ENCODE measurements at regions not wholly inside any gene's neighbourhood (a gene's known extent, or its start where the extent isn't known, plus 50 kb on each side); places are given as distances from the start of the nearest gene placed in this dataset.

- no peak overlapping the region for H3K14ac ChIP-seq (ENCODE audit: low read length)
- no peaks in the 10 kb centered on the region for H3K27me3 ChIP-seq (ENCODE audit: control insufficient read depth in 3 of 3, insufficient read depth in 3 of 3, low read depth in 1 of 3, low read length in 3 of 3)
- no peak overlapping the region for H2BK15ac ChIP-seq (ENCODE audit: low read length)
- no peak overlapping the region for H2AK5ac ChIP-seq (ENCODE audit: low read depth, low read length)
- H3K27ac ChIP-seq (replicated peaks; ENCODE audit: low read length): no peak overlapping the region
- WGBS, 2 donors (ENCODE audit: extremely low coverage in 2 of 2, insufficient read length in 2 of 2, insufficient replicate concordance in 1 of 2): no CpG with 5 or more reads among the region's 4 CpGs
- H3K9ac ChIP-seq (ENCODE audit: low read depth, low read length, poor library complexity): no peak overlapping the region
- no peak overlapping the region for H2BK5ac ChIP-seq (ENCODE audit: low read length)
- H3K4me1 ChIP-seq (ENCODE audit: control insufficient read depth in 2 of 2, insufficient read depth in 1 of 2, low read depth in 1 of 2, low read length in 2 of 2): no peaks in the 10 kb centered on the region
- H2BK120ac ChIP-seq (ENCODE audit: low read depth, low read length): no peak overlapping the region
- H3K4me3 ChIP-seq (ENCODE audit: low read length in 2 of 2): no peak overlapping the region
- H3K4me2 ChIP-seq (ENCODE audit: insufficient read depth, low read length, poor library complexity, severe bottlenecking): no peak overlapping the region
- no peak overlapping the region for H4K91ac ChIP-seq (ENCODE audit: low read depth, low read length, poor library complexity)
- no peak overlapping the region for H2AFZ ChIP-seq (ENCODE audit: low read length)
- no peak overlapping the region for H3K4ac ChIP-seq (ENCODE audit: low read length)
- no peak overlapping the region for H2BK12ac ChIP-seq (ENCODE audit: low read length)
- H3K79me1 ChIP-seq (ENCODE audit: low read depth, low read length): no peaks in the 10 kb centered on the region
- H3K23ac ChIP-seq (ENCODE audit: low read depth, low read length, poor library complexity): no peak overlapping the region
- no peak overlapping the region for H4K8ac ChIP-seq (ENCODE audit: low read depth, low read length)
- DNase-seq (ENCODE audit: low spot score): no peak
- H3K9me3 ChIP-seq (replicated peaks in 1 of 2; ENCODE audit: control insufficient read depth in 2 of 2, insufficient read depth in 1 of 2, low read depth in 1 of 2, low read length in 2 of 2): no peaks in the 10 kb centered on the region
- no peaks in the 10 kb centered on the region for H3K36me3 ChIP-seq (replicated peaks in 1 of 2; ENCODE audit: control insufficient read depth in 2 of 2, insufficient read depth in 2 of 2, low read length in 2 of 2)
- no peak overlapping the region for H3K18ac ChIP-seq (ENCODE audit: low read length)
These were observed 649.6 kb downstream of the BCL11B start for GRCh38 chr14:98622208-98623051.

- DNase-seq (ENCODE audit: low spot score): no peak
- Histone ChIP-seq H3K23ac (ENCODE audit: low read depth, low read length, poor library complexity) (no peak overlapping the region), H3K27me3 (ENCODE audit: control insufficient read depth in 3 of 3, insufficient read depth in 3 of 3, low read depth in 1 of 3, low read length in 3 of 3) (no peaks in the 10 kb centered on the region), H4K8ac (ENCODE audit: low read depth, low read length) (no peak overlapping the region), H3K4me3 (ENCODE audit: low read length in 2 of 2) (no peak overlapping the region), H2AK5ac (ENCODE audit: low read depth, low read length) (no peak overlapping the region), H3K4ac (ENCODE audit: low read length) (no peak overlapping the region), H2AFZ (ENCODE audit: low read length) (no peak overlapping the region), H2BK15ac (ENCODE audit: low read length) (no peak overlapping the region), H3K9ac (ENCODE audit: low read depth, low read length, poor library complexity) (no peak overlapping the region), H4K91ac (ENCODE audit: low read depth, low read length, poor library complexity) (no peak overlapping the region), H2BK12ac (ENCODE audit: low read length) (no peak overlapping the region), H3K27ac (replicated peaks; ENCODE audit: low read length) (no peak overlapping the region), H2BK5ac (ENCODE audit: low read length) (no peak overlapping the region), H3K4me1 (ENCODE audit: control insufficient read depth in 2 of 2, insufficient read depth in 1 of 2, low read depth in 1 of 2, low read length in 2 of 2) (no peaks in the 10 kb centered on the region), H3K9me3 (replicated peaks in 1 of 2; ENCODE audit: control insufficient read depth in 2 of 2, insufficient read depth in 1 of 2, low read depth in 1 of 2, low read length in 2 of 2) (no peaks in the 10 kb centered on the region), H3K18ac (ENCODE audit: low read length) (no peak overlapping the region), H2BK120ac (ENCODE audit: low read depth, low read length) (no peak overlapping the region), H3K36me3 (replicated peaks in 1 of 2; ENCODE audit: control insufficient read depth in 2 of 2, insufficient read depth in 2 of 2, low read length in 2 of 2) (no peaks in the 10 kb centered on the region), H3K79me1 (ENCODE audit: low read depth, low read length) (no peaks in the 10 kb centered on the region), H3K14ac (ENCODE audit: low read length) (no peak overlapping the region), H3K4me2 (ENCODE audit: insufficient read depth, low read length, poor library complexity, severe bottlenecking) (no peak overlapping the region)
- no CpG with 5 or more reads among the region's 14 CpGs for WGBS, 2 donors (ENCODE audit: extremely low coverage in 2 of 2, insufficient read length in 2 of 2, insufficient replicate concordance in 1 of 2)
These were observed 648.1 kb downstream of the BCL11B start for GRCh38 chr14:98623788-98624415.

GRCh38 chr14:98633380-98633779 is 638.6 kb downstream of the BCL11B start:
- Histone ChIP-seq H3K23ac (ENCODE audit: low read depth, low read length, poor library complexity) (no peak overlapping the region), H3K4ac (ENCODE audit: low read length) (no peak overlapping the region), H2BK15ac (ENCODE audit: low read length) (no peak overlapping the region), H3K27me3 (ENCODE audit: control insufficient read depth in 3 of 3, insufficient read depth in 3 of 3, low read depth in 1 of 3, low read length in 3 of 3) (no peaks in the 10 kb centered on the region), H3K9ac (ENCODE audit: low read depth, low read length, poor library complexity) (no peak overlapping the region), H2BK120ac (ENCODE audit: low read depth, low read length) (no peak overlapping the region), H4K8ac (ENCODE audit: low read depth, low read length) (no peak overlapping the region), H3K4me1 (ENCODE audit: control insufficient read depth in 2 of 2, insufficient read depth in 1 of 2, low read depth in 1 of 2, low read length in 2 of 2) (no peaks in the 10 kb centered on the region), H3K18ac (ENCODE audit: low read length) (no peak overlapping the region), H3K9me3 (replicated peaks in 1 of 2; ENCODE audit: control insufficient read depth in 2 of 2, insufficient read depth in 1 of 2, low read depth in 1 of 2, low read length in 2 of 2) (no peaks in the 10 kb centered on the region), H3K79me1 (ENCODE audit: low read depth, low read length) (no peaks in the 10 kb centered on the region), H3K4me2 (ENCODE audit: insufficient read depth, low read length, poor library complexity, severe bottlenecking) (no peak overlapping the region), H3K36me3 (replicated peaks in 1 of 2; ENCODE audit: control insufficient read depth in 2 of 2, insufficient read depth in 2 of 2, low read length in 2 of 2) (no peaks in the 10 kb centered on the region), H3K27ac (replicated peaks; ENCODE audit: low read length) (no peak overlapping the region), H4K91ac (ENCODE audit: low read depth, low read length, poor library complexity) (no peak overlapping the region), H2BK12ac (ENCODE audit: low read length) (no peak overlapping the region), H3K4me3 (ENCODE audit: low read length in 2 of 2) (no peak overlapping the region), H2AFZ (ENCODE audit: low read length) (no peak overlapping the region), H2AK5ac (ENCODE audit: low read depth, low read length) (no peak overlapping the region), H3K14ac (ENCODE audit: low read length) (no peak overlapping the region), H2BK5ac (ENCODE audit: low read length) (no peak overlapping the region)
- WGBS, 2 donors (ENCODE audit: extremely low coverage in 2 of 2, insufficient read length in 2 of 2, insufficient replicate concordance in 1 of 2): no CpG with 5 or more reads among the region's 5 CpGs
- DNase-seq (ENCODE audit: low spot score): no peak

GRCh38 chr14:98634043-98634820 is 637.8 kb downstream of the BCL11B start:
- no peak overlapping the region for H2BK120ac ChIP-seq (ENCODE audit: low read depth, low read length)
- H3K27ac ChIP-seq (replicated peaks; ENCODE audit: low read length): no peak overlapping the region
- H4K8ac ChIP-seq (ENCODE audit: low read depth, low read length): no peak overlapping the region
- DNase-seq (ENCODE audit: low spot score): no peak
- H3K9ac ChIP-seq (ENCODE audit: low read depth, low read length, poor library complexity): no peak overlapping the region
- H3K14ac ChIP-seq (ENCODE audit: low read length): no peak overlapping the region
- no peak overlapping the region for H3K4me3 ChIP-seq (ENCODE audit: low read length in 2 of 2)
- H3K27me3 ChIP-seq (ENCODE audit: control insufficient read depth in 3 of 3, insufficient read depth in 3 of 3, low read depth in 1 of 3, low read length in 3 of 3): no peaks in the 10 kb centered on the region
- no peak overlapping the region for H2BK5ac ChIP-seq (ENCODE audit: low read length)
- no peak overlapping the region for H2BK15ac ChIP-seq (ENCODE audit: low read length)
- no peaks in the 10 kb centered on the region for H3K4me1 ChIP-seq (ENCODE audit: control insufficient read depth in 2 of 2, insufficient read depth in 1 of 2, low read depth in 1 of 2, low read length in 2 of 2)
- H2AFZ ChIP-seq (ENCODE audit: low read length): no peak overlapping the region
- H2BK12ac ChIP-seq (ENCODE audit: low read length): no peak overlapping the region
- H3K4ac ChIP-seq (ENCODE audit: low read length): no peak overlapping the region
- no peak overlapping the region for H3K18ac ChIP-seq (ENCODE audit: low read length)
- no peak overlapping the region for H3K23ac ChIP-seq (ENCODE audit: low read depth, low read length, poor library complexity)
- H4K91ac ChIP-seq (ENCODE audit: low read depth, low read length, poor library complexity): no peak overlapping the region
- H2AK5ac ChIP-seq (ENCODE audit: low read depth, low read length): no peak overlapping the region
- WGBS, 2 donors (ENCODE audit: extremely low coverage in 2 of 2, insufficient read length in 2 of 2, insufficient replicate concordance in 1 of 2): no CpG with 5 or more reads among the region's 6 CpGs
- H3K9me3 ChIP-seq (replicated peaks in 1 of 2; ENCODE audit: control insufficient read depth in 2 of 2, insufficient read depth in 1 of 2, low read depth in 1 of 2, low read length in 2 of 2): no peaks in the 10 kb centered on the region
- H3K79me1 ChIP-seq (ENCODE audit: low read depth, low read length): no peaks in the 10 kb centered on the region
- no peaks in the 10 kb centered on the region for H3K36me3 ChIP-seq (replicated peaks in 1 of 2; ENCODE audit: control insufficient read depth in 2 of 2, insufficient read depth in 2 of 2, low read length in 2 of 2)
- H3K4me2 ChIP-seq (ENCODE audit: insufficient read depth, low read length, poor library complexity, severe bottlenecking): no peak overlapping the region
